ENCODE measurements at regions not wholly inside any gene's neighbourhood (a gene's known extent, or its start where the extent isn't known, plus 50 kb on each side); places are given as distances from the start of the nearest gene placed in this dataset.

GRCh38 chrX:78456909-78457308 is 129.5 kb upstream of the CYSLTR1 start:
- TF ChIP-seq POLR2A (IDR thresholded peaks at IDR 0.05; ENCODE audit: low read depth, low read length) (no peak), POLR2AphosphoS5 (IDR thresholded peaks at IDR 0.05; ENCODE audit: low read depth, low read length) (no peak), TAF1 (IDR thresholded peaks at IDR 0.05; ENCODE audit: borderline replicate concordance, low read depth, low read length) (no peak)
